NT2/D1 (cell line): ENCODE measurements at regions not wholly inside any gene's neighbourhood (a gene's known extent, or its start where the extent isn't known, plus 50 kb on each side); places are given as distances from the start of the nearest gene placed in this dataset.

Source experiments
- DNase-seq: peaks from one replicate; pipeline ENCODE4 v3.0.0-alpha.2; 2011; ENCODE audit warnings: low read depth, low spot score
- H3K27me3 ChIP-seq: 2 replicates; pipeline ENCODE4 v1.6.0; 2011; ENCODE audit warnings: mild to moderate bottlenecking; ENCODE audit not compliant: insufficient read length, insufficient read depth
- H3K36me3 ChIP-seq: 2 replicates; pipeline ENCODE4 v1.6.1; 2011; ENCODE audit warnings: mild to moderate bottlenecking, low read length, mixed read lengths; ENCODE audit not compliant: insufficient read depth, insufficient read length
- H3K4me1 ChIP-seq: 2 replicates; pipeline ENCODE4 v1.5.1; 2011; ENCODE audit not compliant: insufficient read depth, insufficient read length
- H3K4me3 ChIP-seq: 2 replicates; pipeline ENCODE4 v1.5.1; 2011; ENCODE audit warnings: low read depth; ENCODE audit not compliant: insufficient read length
- H3K9ac ChIP-seq: 2 replicates; pipeline ENCODE4 v1.6.0; 2011; ENCODE audit warnings: low read depth; ENCODE audit not compliant: insufficient read length
- H3K9me3 ChIP-seq: 2 replicates; pipeline ENCODE4 v1.5.1; 2011; ENCODE audit warnings: mild to moderate bottlenecking, low read length; ENCODE audit not compliant: insufficient read depth
- SUZ12 ChIP-seq: IDR thresholded peaks from 2 replicates; pipeline ENCODE4 v1.6.1; 2011; ENCODE audit not compliant: insufficient read length, insufficient read depth; ENCODE audit errors: extremely low read depth
- YY1 ChIP-seq: IDR thresholded peaks from 2 replicates; pipeline ENCODE4 v1.6.1; 2011; ENCODE audit not compliant: insufficient read length, insufficient read depth
- ZNF274 ChIP-seq: IDR thresholded peaks from 2 replicates; pipeline ENCODE4 v1.6.1; 2011; ENCODE audit warnings: mild to moderate bottlenecking, low read depth, low read length

DNA sequence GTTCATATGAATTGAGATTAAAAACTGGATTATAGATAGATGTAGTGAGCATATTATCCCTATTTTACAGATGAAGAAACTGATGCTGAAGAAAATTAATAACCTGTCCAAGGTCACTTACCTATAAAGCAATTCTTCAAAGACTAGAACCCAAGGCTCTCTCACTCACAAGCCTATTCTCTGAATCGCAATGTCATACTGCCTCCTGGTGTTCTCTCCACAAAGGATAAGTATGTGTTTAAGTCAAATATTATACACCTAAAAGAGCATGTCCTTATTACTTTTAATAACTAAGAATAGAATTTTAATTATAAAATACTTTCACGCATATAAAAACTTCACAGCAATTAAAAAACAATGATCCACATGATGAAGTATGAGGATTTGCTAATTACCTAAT is 721.3 kb upstream of the USP15 start:
- no peak overlapping the region for H3K9ac ChIP-seq
- H3K36me3 ChIP-seq, result no peaks in the 10 kb centered on the region
- TF ChIP-seq SUZ12 (no peak), ZNF274 (no peak), YY1 (no peak)
- no peaks in the 10 kb centered on the region for H3K4me1 ChIP-seq
- H3K27me3 ChIP-seq, result no peaks in the 10 kb centered on the region
- peak; percentile 23 for DNase-seq
- H3K9me3 ChIP-seq, result no peaks in the 10 kb centered on the region
- H3K4me3 ChIP-seq, result no peak overlapping the region

DNA sequence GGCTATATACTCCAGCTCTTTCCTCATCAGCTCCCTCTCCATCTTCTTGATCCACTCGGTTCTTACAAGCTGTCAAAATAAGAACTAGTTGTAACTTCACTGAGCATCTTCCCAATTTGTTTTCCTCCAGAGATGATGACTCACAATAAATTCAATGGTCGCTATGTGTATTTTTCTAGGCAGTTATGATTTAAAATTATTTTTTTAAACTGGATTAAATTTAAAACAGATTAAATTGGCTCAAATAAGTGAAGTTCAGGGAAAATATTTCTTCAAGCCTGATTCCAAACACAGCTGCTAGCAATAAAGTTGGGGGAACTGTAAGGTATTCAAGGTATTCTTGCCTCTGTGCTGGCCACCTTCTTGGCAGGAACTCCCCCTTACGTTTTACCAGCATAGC is 717.7 kb upstream of the USP15 start:
- H3K9ac ChIP-seq, result no peak overlapping the region
- H3K4me1 ChIP-seq, result no peaks in the 10 kb centered on the region
- TF ChIP-seq ZNF274 (no peak), YY1 (no peak), SUZ12 (no peak)
- no peaks in the 10 kb centered on the region; the same call in 1 of the 2 replicates for H3K9me3 ChIP-seq
- H3K4me3 ChIP-seq, result no peak overlapping the region
- DNase-seq, result no peak
- no peaks in the 10 kb centered on the region for H3K36me3 ChIP-seq
- H3K27me3 ChIP-seq, result no peaks in the 10 kb centered on the region

DNA sequence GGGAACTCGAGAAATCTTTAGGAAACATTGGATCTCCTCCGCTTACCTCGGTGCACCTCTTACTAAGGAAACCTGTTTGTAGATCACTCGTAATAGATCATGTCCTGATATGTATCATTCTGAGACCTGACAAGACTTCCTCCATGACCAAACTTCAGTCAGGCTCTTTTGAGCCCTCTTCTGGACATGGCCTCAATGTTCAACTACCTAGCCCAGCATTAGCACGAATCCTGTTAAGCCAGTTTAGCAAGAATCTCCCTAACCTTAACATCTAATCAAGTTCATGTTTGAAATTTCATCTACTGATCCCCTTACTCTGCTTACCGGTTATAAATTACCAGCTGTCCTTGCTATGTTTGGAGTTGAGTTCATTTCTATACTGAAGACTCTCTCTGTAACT is 713.9 kb upstream of the USP15 start:
- TF ChIP-seq YY1 (no peak), ZNF274 (no peak), SUZ12 (no peak)
- H3K36me3 ChIP-seq, result no peaks in the 10 kb centered on the region
- H3K9ac ChIP-seq, result no peak overlapping the region
- DNase-seq, result no peak
- H3K27me3 ChIP-seq, result no peaks in the 10 kb centered on the region
- H3K9me3 ChIP-seq, result no peaks in the 10 kb centered on the region; the same call in 1 of the 2 replicates
- H3K4me1 ChIP-seq, result no peaks in the 10 kb centered on the region
- no peak overlapping the region for H3K4me3 ChIP-seq

DNA sequence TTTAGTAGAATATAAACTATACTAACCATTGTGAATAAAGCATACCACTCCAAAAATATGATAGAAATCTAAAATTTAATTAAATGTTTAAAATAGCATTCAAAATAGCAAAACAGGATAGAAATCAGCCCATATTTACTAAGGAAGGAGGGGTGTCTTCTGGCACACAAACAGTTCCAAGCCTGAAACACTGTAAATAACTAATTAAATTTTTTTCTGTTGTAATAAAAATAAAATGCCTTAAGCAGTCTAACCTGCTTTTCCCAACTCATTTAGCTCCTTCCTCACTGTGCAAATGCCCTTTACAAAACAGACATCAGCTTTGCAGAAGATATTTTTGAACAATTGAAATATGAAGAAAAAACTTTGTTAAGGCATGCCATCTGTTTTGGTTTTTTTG is 707.1 kb upstream of the USP15 start:
- Histone ChIP-seq H3K4me3 (no peak overlapping the region), H3K9ac (no peak overlapping the region), H3K4me1 (no peaks in the 10 kb centered on the region), H3K27me3 (no peaks in the 10 kb centered on the region), H3K36me3 (no peaks in the 10 kb centered on the region), H3K9me3 (peaks cover 4% of the 10 kb centered on the region; the same call in 1 of the 2 replicates)
- DNase-seq, result no peak
- TF ChIP-seq SUZ12 (no peak), ZNF274 (no peak), YY1 (no peak)

DNA sequence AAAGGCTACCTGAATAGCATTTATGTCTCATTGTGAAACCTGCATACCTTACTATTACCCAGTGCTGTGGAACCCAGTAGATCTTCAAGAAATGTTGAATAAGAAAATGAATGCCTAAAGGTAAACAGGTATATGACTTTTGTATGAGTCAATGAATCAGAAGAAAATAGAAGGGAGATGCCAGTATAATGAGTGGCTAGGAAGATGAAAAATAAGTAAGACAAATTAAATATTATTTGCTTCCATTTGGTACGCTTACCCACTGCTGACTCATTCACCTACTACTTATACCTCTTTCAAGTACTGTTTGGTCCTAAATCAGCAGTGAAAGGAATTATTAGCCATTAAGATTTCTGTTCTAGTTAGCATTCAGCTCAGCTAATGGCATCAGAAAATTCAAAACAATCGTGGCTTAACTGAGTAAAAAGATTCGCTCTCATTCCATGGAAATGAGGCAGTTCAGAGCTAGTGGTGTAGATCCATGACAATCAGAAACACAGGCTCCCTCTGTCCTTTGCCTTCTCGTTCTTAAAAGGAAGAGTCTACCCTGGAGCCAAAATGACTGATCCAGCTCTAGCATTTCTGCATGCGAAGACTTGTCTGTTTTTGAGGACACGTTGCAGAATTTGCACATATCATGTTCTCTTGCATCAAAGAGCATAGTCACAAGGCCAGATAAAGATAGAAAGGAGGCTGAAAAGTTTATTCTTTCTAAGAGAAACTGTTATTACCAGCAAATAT is 705.8 kb upstream of the USP15 start:
- Histone ChIP-seq H3K9ac (no peak overlapping the region), H3K27me3 (no peaks in the 10 kb centered on the region), H3K9me3 (peaks cover 4% of the 10 kb centered on the region; the same call in 1 of the 2 replicates), H3K4me1 (no peaks in the 10 kb centered on the region), H3K4me3 (no peak overlapping the region), H3K36me3 (no peaks in the 10 kb centered on the region)
- DNase-seq, result no peak
- TF ChIP-seq ZNF274 (no peak), YY1 (no peak), SUZ12 (no peak)

DNA sequence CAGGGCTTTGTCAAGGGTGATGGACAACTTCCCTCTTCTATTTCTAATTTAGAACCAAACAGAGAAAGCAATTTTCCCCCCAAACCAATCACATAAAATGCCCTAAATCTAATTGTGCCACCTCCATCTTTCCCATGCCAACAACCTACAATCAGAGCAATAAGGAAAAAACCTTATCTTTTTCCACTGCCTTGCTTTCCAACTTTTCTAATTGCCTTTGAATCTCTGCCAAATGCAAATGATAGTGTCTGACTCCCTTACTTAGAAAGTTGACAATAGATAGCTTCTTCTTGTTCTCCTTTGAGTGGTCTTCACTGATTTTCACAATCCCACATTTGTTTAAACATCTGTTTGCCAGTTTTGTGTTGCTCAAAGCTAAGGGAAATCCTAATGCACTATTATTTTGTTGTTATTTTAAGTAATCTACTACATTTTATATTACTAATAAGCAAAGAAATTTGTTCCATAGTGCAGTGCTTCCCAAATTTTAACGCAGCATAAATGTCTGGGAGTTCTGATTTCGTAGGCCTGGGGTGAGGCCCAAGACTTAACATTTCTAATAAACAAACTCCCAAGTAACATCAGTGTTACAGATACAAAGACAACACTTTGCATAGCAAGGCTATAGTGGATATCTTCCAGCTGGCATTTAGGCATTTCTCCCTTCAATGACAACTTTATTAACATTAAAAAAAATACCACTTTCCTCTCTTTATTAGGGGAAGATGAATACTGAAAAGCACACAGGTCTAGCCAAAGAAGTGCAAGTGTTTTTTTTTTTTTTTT is 696.3 kb upstream of the USP15 start:
- Histone ChIP-seq H3K9ac (no peak overlapping the region), H3K4me1 (no peaks in the 10 kb centered on the region), H3K27me3 (no peaks in the 10 kb centered on the region), H3K36me3 (no peaks in the 10 kb centered on the region), H3K4me3 (no peak overlapping the region), H3K9me3 (0 out of 2 replicates have a peak, but pooled peaks cover 18% of the 10 kb centered on the region)
- no peak for DNase-seq
- TF ChIP-seq SUZ12, result no peak
- TF ChIP-seq ZNF274, result no peak
- TF ChIP-seq YY1, result no peak

DNA sequence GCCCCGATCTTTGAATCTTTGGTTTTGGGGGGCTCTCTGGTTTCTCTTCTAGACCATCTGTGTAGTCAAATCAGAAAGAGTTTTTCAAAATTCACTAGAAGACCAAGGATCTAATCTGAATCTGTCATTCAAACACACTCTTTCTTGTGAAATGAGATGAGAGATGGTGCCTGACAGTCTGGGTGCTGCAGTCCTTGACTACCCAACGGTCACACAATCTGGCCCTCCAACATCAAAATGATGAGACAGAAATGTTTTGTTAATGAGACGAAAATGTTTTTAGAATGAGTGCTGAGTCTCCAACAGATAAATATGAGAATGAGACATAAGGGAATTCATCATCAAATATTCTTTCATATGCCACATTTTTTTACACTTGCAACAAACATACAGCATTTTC is 695.7 kb upstream of the USP15 start:
- Histone ChIP-seq H3K4me3 (no peak overlapping the region), H3K27me3 (no peaks in the 10 kb centered on the region), H3K36me3 (no peaks in the 10 kb centered on the region), H3K4me1 (no peaks in the 10 kb centered on the region), H3K9me3 (0 out of 2 replicates have a peak, but pooled peaks cover 18% of the 10 kb centered on the region), H3K9ac (no peak overlapping the region)
- TF ChIP-seq YY1 (no peak), SUZ12 (no peak), ZNF274 (no peak)
- DNase-seq, result no peak
